Upper lobe of left lung (tissue), 4 donors: ENCODE measurements at regions not wholly inside any gene's neighbourhood (a gene's known extent, or its start where the extent isn't known, plus 50 kb on each side); places are given as distances from the start of the nearest gene placed in this dataset.

Source experiments
- CTCF ChIP-seq, 6 experiments: fragments of 450-650 bp in 4 of 6; fragments of 200-600 bp in 2 of 6; sonication (generic) in 2 of 6; IDR thresholded peaks; one replicate each; pipeline ENCODE4 v1.5.1; 2016 to 2019; ENCODE audit warnings: antibody characterized with exemption in 6 of 6
- EP300 ChIP-seq, 4 donors: sonication (generic); formaldehyde crosslinking; IDR thresholded peaks; one replicate each; pipeline ENCODE4 v1.5.1; 2017; ENCODE audit warnings: antibody characterized with exemption in 4 of 4, control low read depth in 2 of 4
- POLR2A ChIP-seq, 4 donors: fragments of 450-650 bp; IDR thresholded peaks; one replicate each; pipeline ENCODE4 v1.5.1; 2016 to 2017; ENCODE audit warnings: antibody characterized with exemption in 4 of 4, mild to moderate bottlenecking in 2 of 4

GRCh38 chr4:84237008-84237407, 262.1 kb downstream of the NKX6-1 start:
- TF ChIP-seq POLR2A (IDR thresholded peaks at IDR 0.05), result no peak
- TF ChIP-seq EP300 (IDR thresholded peaks at IDR 0.05), result no peak
- no peak for TF ChIP-seq CTCF (IDR thresholded peaks at IDR 0.05)
